OCI-LY3 (cell line): ENCODE measurements at regions not wholly inside any gene's neighbourhood (a gene's known extent, or its start where the extent isn't known, plus 50 kb on each side); places are given as distances from the start of the nearest gene placed in this dataset.

Experiments
- CTCF ChIP-seq: fragments of 200-600, 300-600 bp; sonication (generic); IDR thresholded peaks from 2 replicates; pipeline ENCODE4 v1.5.1; 2014; ENCODE audit warnings: antibody characterized with exemption, low read length, low read depth
- EZH2phosphoT487 ChIP-seq: fragments of 200-600 bp; shearing (Covaris generic); IDR thresholded peaks from 2 replicates; pipeline ENCODE4 v1.6.1; 2018; ENCODE audit warnings: antibody characterized with exemption, mixed run types, low read depth

- TF ChIP-seq CTCF: no peak
- TF ChIP-seq EZH2phosphoT487: no peak
These were observed 193.9 kb downstream of the SEC16B start for GRCh38 chr1:177775924-177776323.
